H9 (cell line): ENCODE measurements at regions not wholly inside any gene's neighbourhood (a gene's known extent, or its start where the extent isn't known, plus 50 kb on each side); places are given as distances from the start of the nearest gene placed in this dataset.

Source experiments
- DNase-seq: peaks from one replicate; pipeline ENCODE4 v3.0.0-alpha.2; 2017
- H2AFZ ChIP-seq: one replicate; pipeline ENCODE4 v1.6.1; 2013; ENCODE audit warnings: mild to moderate bottlenecking, low read length, control low read depth, moderate library complexity
- H2AK5ac ChIP-seq: 2 replicates; pipeline ENCODE4 v1.6.1; 2013; ENCODE audit warnings: low read length, control low read depth, mixed read lengths; ENCODE audit not compliant: insufficient read length
- H2BK120ac ChIP-seq: one replicate; pipeline ENCODE4 v1.6.1; 2013; ENCODE audit warnings: low read depth, mild to moderate bottlenecking, low read length, control low read depth, inconsistent platforms; ENCODE audit not compliant: poor library complexity, severe bottlenecking
- H2BK12ac ChIP-seq: 2 replicates; pipeline ENCODE4 v1.6.1; 2013; ENCODE audit warnings: low read length, control low read depth, mixed read lengths, low read depth; ENCODE audit not compliant: insufficient read length
- H2BK15ac ChIP-seq: 2 replicates; pipeline ENCODE4 v1.6.1; 2013; ENCODE audit warnings: low read depth, low read length, control low read depth
- H2BK20ac ChIP-seq: one replicate; pipeline ENCODE4 v1.6.1; 2013; ENCODE audit warnings: low read depth, mild to moderate bottlenecking, low read length, control low read depth, inconsistent platforms; ENCODE audit not compliant: poor library complexity, severe bottlenecking
- H2BK5ac ChIP-seq: 2 replicates; pipeline ENCODE4 v1.6.1; 2013; ENCODE audit warnings: low read length, control low read depth, mixed read lengths; ENCODE audit not compliant: insufficient read length
- H3K14ac ChIP-seq: 2 replicates; pipeline ENCODE4 v1.6.1; 2013; ENCODE audit warnings: low read length, control low read depth; ENCODE audit not compliant: insufficient read depth
- H3K18ac ChIP-seq: 2 replicates; pipeline ENCODE4 v1.6.1; 2013; ENCODE audit warnings: low read depth, mild to moderate bottlenecking, mixed read lengths, low read length, control low read depth; ENCODE audit not compliant: insufficient read length
- H3K23ac ChIP-seq: 2 replicates; pipeline ENCODE4 v1.6.1; 2013; ENCODE audit warnings: low read length, control low read depth, mixed read lengths, low read depth; ENCODE audit not compliant: insufficient read length
- H3K23me2 ChIP-seq: 2 replicates; pipeline ENCODE4 v1.6.1; 2013; ENCODE audit warnings: low read depth, mild to moderate bottlenecking, mixed read lengths, low read length, control low read depth; ENCODE audit not compliant: insufficient read length, poor library complexity, severe bottlenecking
- H3K27ac ChIP-seq: 2 replicates; pipeline ENCODE4 v1.5.1; 2013; ENCODE audit warnings: low read length, control low read depth, mixed read lengths, low read depth; ENCODE audit not compliant: insufficient read length
- H3K27me3 ChIP-seq: 2 replicates; pipeline ENCODE4 v1.6.1; 2013; ENCODE audit warnings: low read length, control low read depth, inconsistent platforms; ENCODE audit not compliant: insufficient read depth
- H3K4ac ChIP-seq: 2 replicates; pipeline ENCODE4 v1.6.1; 2013; ENCODE audit warnings: low read depth, mild to moderate bottlenecking, control low read depth, inconsistent platforms, low read length, moderate library complexity
- H3K4me1 ChIP-seq: 2 replicates; pipeline ENCODE4 v1.6.1; 2013; ENCODE audit warnings: low read length, control low read depth, inconsistent platforms; ENCODE audit not compliant: insufficient read depth
- H3K4me2 ChIP-seq: 2 replicates; pipeline ENCODE4 v1.6.1; 2013; ENCODE audit warnings: low read length, control low read depth, mixed read lengths; ENCODE audit not compliant: insufficient read length, insufficient read depth
- H3K56ac ChIP-seq: 2 replicates; pipeline ENCODE4 v1.6.1; 2013; ENCODE audit warnings: low read depth, mild to moderate bottlenecking, mixed read lengths, low read length, control low read depth; ENCODE audit not compliant: insufficient read length
- H3K79me1 ChIP-seq: 2 replicates; pipeline ENCODE4 v1.6.1; 2013; ENCODE audit warnings: low read depth, mild to moderate bottlenecking, moderate library complexity, low read length, control low read depth, inconsistent platforms; ENCODE audit not compliant: insufficient read depth, poor library complexity, severe bottlenecking
- H3K79me2 ChIP-seq: 2 replicates; pipeline ENCODE4 v1.6.1; 2013; ENCODE audit warnings: low read length, control low read depth, inconsistent platforms; ENCODE audit not compliant: insufficient read depth
- H3K9ac ChIP-seq: 2 replicates; pipeline ENCODE4 v1.6.1; 2013; ENCODE audit warnings: low read length, control low read depth, mixed read lengths; ENCODE audit not compliant: insufficient read length; ENCODE audit errors: extremely low read depth
- H3K9me3 ChIP-seq: one replicate; pipeline ENCODE4 v1.6.1; 2013; ENCODE audit warnings: low read depth, low read length, inconsistent platforms; ENCODE audit not compliant: control insufficient read depth
- H3T11ph ChIP-seq: one replicate; pipeline ENCODE4 v1.6.1; 2013; ENCODE audit warnings: mild to moderate bottlenecking, low read length, control low read depth, inconsistent platforms
- H4K20me1 ChIP-seq: one replicate; pipeline ENCODE4 v1.6.1; 2013; ENCODE audit not compliant: control insufficient read depth, insufficient read length, insufficient read depth
- H4K5ac ChIP-seq: 2 replicates; pipeline ENCODE4 v1.6.1; 2013; ENCODE audit warnings: low read depth, mild to moderate bottlenecking, mixed read lengths, low read length, control low read depth; ENCODE audit not compliant: insufficient read length
- H4K8ac ChIP-seq: replicated peaks from 2 replicates; pipeline ENCODE4 v1.6.1; 2013; ENCODE audit warnings: low read length, control low read depth, mixed read lengths, low read depth; ENCODE audit not compliant: insufficient read length
- H4K91ac ChIP-seq: 2 replicates; pipeline ENCODE4 v1.6.1; 2013; ENCODE audit warnings: low read depth, mild to moderate bottlenecking, moderate library complexity, mixed read lengths, low read length, control low read depth; ENCODE audit not compliant: insufficient read length
- H3K27ac Mint-ChIP-seq, 3 experiments: 2 replicates in 2 of 3; 3 replicates in 1 of 3; pipeline ENCODE4 v1.8.0; 2020 to 2021; ENCODE audit warnings: mixed read lengths in 3 of 3, mild to moderate bottlenecking in 1 of 3, moderate library complexity in 1 of 3
- H3K27me3 Mint-ChIP-seq: 2 replicates; pipeline ENCODE4 v1.8.0; 2021; ENCODE audit warnings: low read depth, mild to moderate bottlenecking, moderate library complexity, mixed read lengths
- H3K36me3 Mint-ChIP-seq, 3 experiments: 2 replicates in 2 of 3; 3 replicates in 1 of 3; pipeline ENCODE4 v1.8.0; 2020 to 2021; ENCODE audit warnings: low read depth in 3 of 3, mixed read lengths in 3 of 3; ENCODE audit not compliant: insufficient read depth in 1 of 3
- H3K4me1 Mint-ChIP-seq, 2 experiments: 2 replicates each; pipeline ENCODE4 v1.8.0; 2020; ENCODE audit warnings: mixed read lengths in 2 of 2
- H3K4me3 Mint-ChIP-seq, 2 experiments: 2 replicates in 1 of 2; 3 replicates in 1 of 2; pipeline ENCODE4 v1.8.0; 2020 to 2021; ENCODE audit warnings: mild to moderate bottlenecking in 2 of 2, mixed read lengths in 2 of 2, moderate library complexity in 1 of 2
- H3K9me3 Mint-ChIP-seq, 2 experiments: 2 replicates in 1 of 2; 3 replicates in 1 of 2; pipeline ENCODE4 v1.8.0; 2020; ENCODE audit warnings: mild to moderate bottlenecking in 2 of 2, mixed read lengths in 2 of 2, moderate library complexity in 1 of 2
- CTCF ChIP-seq: fragments of 200-600 bp; sonication (generic); conservative IDR thresholded peaks from 3 replicates; pipeline ENCODE4 v1.8.0; 2021; ENCODE audit warnings: antibody characterized with exemption, mild to moderate bottlenecking
- WGBS: extraction: QIAGEN DNeasy Blood & Tissue Kit; methylation state at CpG from one replicate; pipeline ENCODE4 v1.1.7; 2013; ENCODE audit warnings: missing lambda C conversion rate, low lambda C conversion rate, mixed read lengths; ENCODE audit not compliant: insufficient read length; ENCODE audit errors: extremely low coverage; 5-methylcytosine and 5-hydroxymethylcytosine counted together

- H3K27ac ChIP-seq: no peak overlapping the region
- H3K4me1 ChIP-seq: no peaks in the 10 kb centered on the region; the same call in 1 of the 2 replicates
- H4K5ac ChIP-seq: no peak overlapping the region
- DNase-seq: no peak
- no peak overlapping the region for H2AK5ac ChIP-seq
- no peaks in the 10 kb centered on the region; the same call in 1 of the 2 replicates for H3K27me3 Mint-ChIP-seq
- H3K9ac ChIP-seq: no peak overlapping the region
- H2AFZ ChIP-seq: no peak overlapping the region
- no peaks in the 10 kb centered on the region for H3K79me2 ChIP-seq
- WGBS: no CpG with 5 or more reads among the region's 3 CpGs
- no peak overlapping the region for H2BK12ac ChIP-seq
- no peak overlapping the region for H2BK15ac ChIP-seq
- no peaks in the 10 kb centered on the region for H3K36me3 Mint-ChIP-seq
- no peak overlapping the region for H3K23ac ChIP-seq
- no peak overlapping the region for H3K18ac ChIP-seq
- no peak overlapping the region for H2BK20ac ChIP-seq
- no peak overlapping the region for H3K4me2 ChIP-seq
- no peak overlapping the region for H2BK5ac ChIP-seq
- no peaks in the 10 kb centered on the region for H3K9me3 Mint-ChIP-seq
- no peaks in the 10 kb centered on the region for H3K9me3 ChIP-seq
- no peak overlapping the region for H3T11ph ChIP-seq
- no peaks in the 10 kb centered on the region for H4K20me1 ChIP-seq
- no peak overlapping the region for H3K4ac ChIP-seq
- no peak overlapping the region for H4K91ac ChIP-seq
- no peak overlapping the region for H3K56ac ChIP-seq
- H3K79me1 ChIP-seq: no peaks in the 10 kb centered on the region
- H3K4me3 Mint-ChIP-seq: no peak overlapping the region
- H3K27me3 ChIP-seq: no peaks in the 10 kb centered on the region
- H3K23me2 ChIP-seq: no peaks in the 10 kb centered on the region
- H3K27ac Mint-ChIP-seq: peak overlapping the region in 2 of 3 experiments; percentile 8 to 50; a peak in 4 of 7 replicates
- no peak overlapping the region for H2BK120ac ChIP-seq
- no peak overlapping the region for H3K14ac ChIP-seq
- no peak overlapping the region for H4K8ac ChIP-seq
- peaks cover 13 to 22% of the 10 kb centered on the region in 2 experiments for H3K4me1 Mint-ChIP-seq
- no peak for TF ChIP-seq CTCF
These were observed 50.9 kb upstream of the HSPB3 start for GRCh38 chr5:54404568-54404967.
